C4-2B (cell line): ENCODE measurements at regions not wholly inside any gene's neighbourhood (a gene's known extent, or its start where the extent isn't known, plus 50 kb on each side); places are given as distances from the start of the nearest gene placed in this dataset.

Source experiments
- H3K27ac ChIP-seq: fragments of 450-650 bp; 2 replicates; pipeline ENCODE4 v1.5.1; 2017
- ZFX ChIP-seq: fragments of 450-650 bp; IDR thresholded peaks from 2 replicates; pipeline ENCODE4 v1.6.1; 2017
- TF ChIP-seq, protein P1 (sequence below): fragments of 450-650 bp; conservative IDR thresholded peaks from 2 replicates; pipeline ENCODE4 v1.5.1; 2017; ENCODE audit warnings: mild to moderate bottlenecking

DNA sequence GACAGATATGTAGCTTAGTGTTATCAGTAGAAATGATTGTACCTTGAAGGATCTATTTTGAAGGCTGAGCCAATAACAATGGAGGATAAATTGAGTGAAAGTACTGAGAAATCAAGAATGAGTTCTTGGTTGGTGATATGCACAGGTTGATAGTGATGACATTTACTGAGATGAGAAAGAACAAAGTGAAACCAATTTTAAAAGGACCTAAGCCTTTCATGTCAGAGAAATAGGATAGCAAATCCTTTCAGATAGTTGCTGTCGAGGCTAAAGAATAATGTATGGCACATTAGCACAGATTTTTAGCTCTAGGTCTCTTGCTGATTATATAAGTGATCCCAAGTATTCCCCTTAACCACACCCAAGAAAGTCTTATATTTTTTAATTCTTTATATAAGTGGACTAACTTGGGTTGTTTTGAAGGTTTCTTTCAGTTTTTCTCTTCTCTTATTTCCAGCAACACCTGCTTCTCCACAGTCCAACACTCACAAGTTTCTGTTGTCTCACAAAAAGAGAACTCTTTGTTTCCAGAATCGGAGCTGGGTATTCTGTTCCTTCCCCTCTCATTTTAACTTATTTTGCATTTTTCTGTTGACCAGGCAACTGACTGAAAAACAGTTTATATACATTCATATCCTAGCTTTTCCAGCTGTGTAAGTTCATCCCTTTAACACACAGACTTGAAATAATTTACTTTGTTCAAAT lies 286.9 kb upstream of the ATP10B start:
- no peak overlapping the region for H3K27ac ChIP-seq
- no peak for TF ChIP-seq ZFX
- TF ChIP-seq, protein P1, sequence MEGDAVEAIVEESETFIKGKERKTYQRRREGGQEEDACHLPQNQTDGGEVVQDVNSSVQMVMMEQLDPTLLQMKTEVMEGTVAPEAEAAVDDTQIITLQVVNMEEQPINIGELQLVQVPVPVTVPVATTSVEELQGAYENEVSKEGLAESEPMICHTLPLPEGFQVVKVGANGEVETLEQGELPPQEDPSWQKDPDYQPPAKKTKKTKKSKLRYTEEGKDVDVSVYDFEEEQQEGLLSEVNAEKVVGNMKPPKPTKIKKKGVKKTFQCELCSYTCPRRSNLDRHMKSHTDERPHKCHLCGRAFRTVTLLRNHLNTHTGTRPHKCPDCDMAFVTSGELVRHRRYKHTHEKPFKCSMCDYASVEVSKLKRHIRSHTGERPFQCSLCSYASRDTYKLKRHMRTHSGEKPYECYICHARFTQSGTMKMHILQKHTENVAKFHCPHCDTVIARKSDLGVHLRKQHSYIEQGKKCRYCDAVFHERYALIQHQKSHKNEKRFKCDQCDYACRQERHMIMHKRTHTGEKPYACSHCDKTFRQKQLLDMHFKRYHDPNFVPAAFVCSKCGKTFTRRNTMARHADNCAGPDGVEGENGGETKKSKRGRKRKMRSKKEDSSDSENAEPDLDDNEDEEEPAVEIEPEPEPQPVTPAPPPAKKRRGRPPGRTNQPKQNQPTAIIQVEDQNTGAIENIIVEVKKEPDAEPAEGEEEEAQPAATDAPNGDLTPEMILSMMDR, result no peak

DNA sequence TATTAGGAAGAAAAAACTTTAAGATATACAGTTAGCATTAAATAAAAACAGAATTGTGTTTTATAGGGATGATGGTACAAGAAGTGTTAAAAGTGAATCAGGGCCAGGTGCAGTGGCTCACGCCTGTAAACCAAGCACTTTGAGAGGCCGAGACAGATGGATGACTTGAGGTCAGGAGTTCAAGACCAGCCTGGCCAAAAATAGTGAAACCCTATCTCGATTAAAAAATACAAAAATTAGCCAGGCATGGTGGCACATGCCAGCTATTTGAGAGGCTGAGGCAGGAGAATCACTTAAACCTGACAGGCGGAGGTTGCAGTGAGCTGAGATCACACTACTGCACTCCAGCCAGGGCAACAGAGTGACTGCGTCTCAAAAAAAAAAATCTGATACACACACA lies 282.9 kb upstream of the ATP10B start:
- TF ChIP-seq, protein P1, result no peak
- no peak for TF ChIP-seq ZFX
- H3K27ac ChIP-seq, result no peak overlapping the region

DNA sequence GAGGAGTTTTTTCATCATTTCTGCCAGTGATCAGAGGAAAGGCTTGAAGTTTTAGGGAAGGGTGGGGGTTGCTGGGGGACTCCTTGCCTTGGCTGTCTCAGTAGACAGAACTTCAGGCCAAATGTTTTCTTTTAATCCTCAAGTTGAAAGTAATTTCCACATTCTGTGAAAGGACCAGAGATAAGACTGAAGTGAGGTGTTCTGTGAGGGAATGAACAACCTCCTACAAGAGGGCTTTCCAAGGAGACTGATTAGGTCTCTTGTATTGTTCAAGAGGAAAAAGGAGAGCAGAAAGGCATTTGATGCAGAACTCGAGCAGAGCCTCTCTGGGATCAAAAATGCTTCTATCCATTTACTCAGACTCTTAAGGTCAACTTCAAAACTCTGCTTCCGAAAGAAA lies 282.1 kb upstream of the ATP10B start:
- TF ChIP-seq ZFX, result no peak
- TF ChIP-seq, protein P1, result no peak
- no peak overlapping the region for H3K27ac ChIP-seq

DNA sequence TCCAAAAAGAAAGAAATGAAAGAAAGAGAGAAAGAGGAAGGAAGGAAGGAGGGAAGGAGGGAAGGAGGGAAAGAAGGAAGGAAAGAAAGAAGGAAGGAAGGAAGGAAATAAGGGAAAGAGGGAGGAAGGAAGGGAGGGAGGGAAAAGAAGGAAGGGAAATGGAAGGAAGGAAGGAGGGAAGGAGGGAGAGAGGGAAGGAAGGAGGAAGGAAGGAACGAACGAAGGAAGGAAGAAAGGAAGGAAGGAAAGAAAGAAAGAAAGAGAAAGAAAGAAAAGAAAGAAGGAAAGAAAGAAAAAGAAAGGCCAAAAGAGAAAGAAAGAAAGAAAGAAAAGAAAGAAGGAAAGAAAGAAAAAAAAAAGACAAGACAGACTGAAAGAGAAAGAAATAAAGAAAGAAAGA lies 263.9 kb upstream of the ATP10B start:
- no peak for TF ChIP-seq ZFX
- TF ChIP-seq, protein P1, result no peak

DNA sequence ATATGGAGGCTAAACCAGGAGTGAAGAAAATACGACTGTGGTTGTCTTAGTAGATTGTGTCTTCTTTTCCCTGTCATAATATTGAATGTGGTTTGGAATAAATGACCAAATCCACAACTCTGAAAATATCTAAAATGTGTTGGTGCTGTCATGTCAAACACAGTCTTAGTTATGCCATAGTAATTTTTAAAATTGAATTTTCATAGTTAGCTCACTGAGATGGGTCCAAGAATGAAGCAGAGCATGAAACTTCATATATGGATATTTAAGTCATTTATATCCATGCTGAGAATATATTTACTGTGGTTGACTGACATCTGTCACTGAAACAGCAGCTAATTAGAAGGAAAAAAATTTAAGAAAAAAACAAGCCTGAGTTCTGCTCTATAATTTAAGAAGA lies 260.4 kb upstream of the ATP10B start:
- no peak overlapping the region for H3K27ac ChIP-seq
- TF ChIP-seq, protein P1, result no peak
- TF ChIP-seq ZFX, result no peak

More for the DNA sequence above, 263.9 kb upstream of the ATP10B start:
- H3K27ac ChIP-seq, result no peak overlapping the region

DNA sequence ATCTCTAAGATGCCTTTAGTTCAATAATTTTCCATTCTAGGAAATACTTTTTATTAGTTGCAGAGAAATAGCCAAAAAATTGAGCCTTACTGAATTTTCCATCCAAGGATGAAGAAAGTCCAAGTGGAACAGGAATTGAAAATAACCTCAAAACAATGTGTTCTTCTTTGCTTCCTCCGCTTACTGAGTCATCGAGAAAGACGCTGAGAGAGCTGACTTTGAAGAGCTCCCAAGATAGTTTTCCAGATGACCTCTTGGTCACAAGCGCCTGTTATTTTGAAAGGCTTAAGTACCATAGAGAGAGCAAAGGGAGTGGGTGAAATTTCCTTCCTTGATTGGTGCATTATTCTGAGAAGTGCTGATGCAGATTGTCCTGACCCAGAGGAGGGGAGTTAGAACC lies 253.5 kb upstream of the ATP10B start:
- no peak for TF ChIP-seq ZFX
- TF ChIP-seq, protein P1, result no peak
- H3K27ac ChIP-seq, result no peak overlapping the region

DNA sequence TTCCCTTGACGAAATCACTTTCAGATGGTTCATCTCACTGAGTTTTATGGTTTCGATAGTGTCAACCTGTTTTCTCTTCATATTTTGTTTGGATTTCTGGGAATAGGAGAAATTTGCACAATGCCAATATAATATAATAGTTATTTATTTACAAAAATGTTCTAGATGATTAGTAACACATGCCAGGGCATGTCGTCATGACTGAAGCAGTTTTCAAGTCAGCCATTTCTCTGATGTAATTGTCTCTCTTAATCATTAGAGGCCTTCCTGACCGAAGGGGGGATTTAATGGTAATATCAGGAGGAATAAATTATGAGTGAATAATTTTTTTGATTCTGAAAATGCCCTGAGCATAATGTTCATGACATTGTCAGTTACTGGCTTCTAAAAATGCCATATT lies 246.5 kb upstream of the ATP10B start:
- no peak for TF ChIP-seq ZFX
- TF ChIP-seq, protein P1, result no peak
- no peak overlapping the region for H3K27ac ChIP-seq
